HCT116 (cell line): ENCODE measurements at regions not wholly inside any gene's neighbourhood (a gene's known extent, or its start where the extent isn't known, plus 50 kb on each side); places are given as distances from the start of the nearest gene placed in this dataset.

ENCODE experiments used
- ATAC-seq: fragments of 200-7000 bp; cut with Tn5 transposase; 2 replicates; pipeline ENCODE4 v1.9.1; 2020; ENCODE audit warnings: mild to moderate bottlenecking, moderate library complexity
- BruUV-seq: library from RNA; stranded (reverse); fragments of 400-500 nt; replicated peaks from 2 replicates; lab custom pipeline; 2021; lab: Mats Ljungman, UMichigan
- CTCF ChIA-PET: fragments of 300-600 bp; sonication (Branson Sonifier 250); formaldehyde crosslinking; loops from one replicate; lab custom pipeline; 2021; ENCODE audit warnings: antibody characterized with exemption; lab: Charles Lee
- POLR2A ChIA-PET: fragments of 300-600, 350-600 bp; sonication (Branson Sonifier 250); formaldehyde crosslinking; loops from one replicate; lab custom pipeline; 2021; ENCODE audit warnings: antibody characterized with exemption; lab: Charles Lee
- RAD21 ChIA-PET, 2 experiments: fragments of 300-600 bp; sonication (Branson Sonifier 250); formaldehyde crosslinking; loops; one replicate each; lab custom pipeline; 2023; ENCODE audit warnings: low total read pairs in 2 of 2; ENCODE audit not compliant: uncharacterized antibody in 2 of 2, unreplicated experiment in 2 of 2, low non-redundant PET in 1 of 2; lab: Charles Lee
- DNase-seq: peaks from one replicate; pipeline ENCODE4 v3.0.0-alpha.2; 2010; ENCODE audit warnings: low read depth, low spot score
- H2AFZ ChIP-seq: fragments of 200-600 bp; shearing (Covaris generic), sonication (generic); 2 replicates; pipeline ENCODE4 v1.6.1; 2017; ENCODE audit warnings: low read depth, mixed run types, mixed read lengths, antibody characterized with exemption, low read length; ENCODE audit not compliant: poor library complexity, severe bottlenecking
- H3K27ac ChIP-seq: 2 replicates; pipeline ENCODE4 v1.5.1; 2012; ENCODE audit warnings: low read depth, low read length
- H3K27me3 ChIP-seq: fragments of 200-600 bp; sonication (generic); 2 replicates; pipeline ENCODE4 v1.6.1; 2016; ENCODE audit warnings: mixed run types, low read length, mixed read lengths; ENCODE audit not compliant: insufficient read depth
- H3K36me3 ChIP-seq, 2 experiments: fragments of 200-500 bp in 1 of 2; fragments of 200-600 bp in 1 of 2; sonication (Bioruptor generic) in 1 of 2; sonication (generic) in 1 of 2; 2 replicates each; pipeline versions ENCODE4 v1.5.1 to v1.6.1; 2014 to 2016; ENCODE audit warnings: low read length in 2 of 2, inconsistent platforms in 1 of 2, mixed read lengths in 1 of 2, mixed run types in 1 of 2; ENCODE audit not compliant: insufficient read depth in 2 of 2, control insufficient read depth in 1 of 2
- H3K4me1 ChIP-seq, 2 experiments: fragments of 200-600 bp in 1 of 2; sonication (generic) in 1 of 2; 2 replicates each; pipeline versions ENCODE4 v1.5.1 to v1.6.1; 2012 to 2017; ENCODE audit warnings: low read length in 2 of 2, inconsistent platforms in 1 of 2, mild to moderate bottlenecking in 1 of 2, mixed read lengths in 1 of 2, mixed run types in 1 of 2, moderate library complexity in 1 of 2; ENCODE audit not compliant: insufficient read depth in 2 of 2, control insufficient read depth in 1 of 2
- H3K4me2 ChIP-seq: fragments of 200-600 bp; sonication (generic); 2 replicates; pipeline ENCODE4 v1.6.1; 2017; ENCODE audit warnings: mixed run types, low read length, mixed read lengths
- H3K4me3 ChIP-seq, 2 experiments: fragments of 200-600 bp in 1 of 2; sonication (generic) in 1 of 2; replicated peaks in 1 of 2; 2 replicates each; pipeline ENCODE4 v1.5.1; 2011 to 2016; ENCODE audit warnings: low read length in 2 of 2, control low read depth in 1 of 2, low read depth in 1 of 2, mild to moderate bottlenecking in 1 of 2, mixed read lengths in 1 of 2, mixed run types in 1 of 2
- H3K79me2 ChIP-seq: fragments of 200-600 bp; sonication (generic); 2 replicates; pipeline ENCODE4 v1.6.1; 2017; ENCODE audit warnings: mild to moderate bottlenecking, mixed run types, low read length, moderate library complexity, mixed read lengths; ENCODE audit not compliant: insufficient read depth
- H3K9ac ChIP-seq: fragments of 200-600 bp; sonication (generic); 2 replicates; pipeline ENCODE4 v1.6.1; 2016; ENCODE audit warnings: low read length, mixed read lengths
- H3K9me2 ChIP-seq: fragments of 200-600 bp; sonication (generic), shearing (Covaris generic); 2 replicates; pipeline ENCODE4 v1.6.1; 2017; ENCODE audit warnings: mixed run types, mild to moderate bottlenecking, moderate library complexity; ENCODE audit not compliant: insufficient read depth
- H3K9me3 ChIP-seq, 2 experiments: fragments of 200-500 bp in 1 of 2; fragments of 200-600 bp in 1 of 2; sonication (Bioruptor generic) in 1 of 2; sonication (generic) in 1 of 2; 2 replicates each; pipeline ENCODE4 v1.6.1; 2014 to 2017; ENCODE audit warnings: low read length in 2 of 2, mixed read lengths in 2 of 2, inconsistent platforms in 1 of 2, low read depth in 1 of 2, mild to moderate bottlenecking in 1 of 2, mixed run types in 1 of 2, moderate library complexity in 1 of 2; ENCODE audit not compliant: control insufficient read depth in 1 of 2, insufficient read depth in 1 of 2
- H4K20me1 ChIP-seq: fragments of 200-600 bp; sonication (generic), shearing (Covaris generic); 2 replicates; pipeline ENCODE4 v1.6.1; 2017; ENCODE audit warnings: mixed run types, mild to moderate bottlenecking, moderate library complexity; ENCODE audit not compliant: insufficient read depth
- EZH2 ChIP-seq: fragments of 200-600 bp; sonication (generic); IDR thresholded peaks from 2 replicates; pipeline ENCODE4 v1.6.1; 2017; ENCODE audit warnings: antibody characterized with exemption, mixed run types
- FOSL1 ChIP-seq: IDR thresholded peaks from 2 replicates; pipeline ENCODE4 v1.6.1; 2012; ENCODE audit warnings: low read depth
- POLR2AphosphoS5 ChIP-seq: IDR thresholded peaks from 2 replicates; pipeline ENCODE4 v1.6.1; 2011; ENCODE audit warnings: mild to moderate bottlenecking, low read depth, low read length, moderate library complexity
- RAD21 ChIP-seq: IDR thresholded peaks from 2 replicates; pipeline ENCODE4 v1.6.1; 2012; ENCODE audit warnings: low read depth, mild to moderate bottlenecking
- SIN3A ChIP-seq: IDR thresholded peaks from 2 replicates; pipeline ENCODE4 v1.6.1; 2012; ENCODE audit warnings: low read depth
- SRF ChIP-seq: IDR thresholded peaks from 2 replicates; pipeline ENCODE4 v1.6.1; 2012; ENCODE audit warnings: low read depth
- TCF7L2 ChIP-seq: IDR thresholded peaks from 2 replicates; pipeline ENCODE4 v1.7.0; 2011; ENCODE audit warnings: borderline replicate concordance, inconsistent platforms; ENCODE audit not compliant: insufficient read depth, insufficient read length; ENCODE audit errors: extremely low read depth
- intact Hi-C: fragments of 100-400 bp; cut with micrococcal nuclease; formaldehyde crosslinking; loops from 2 replicates; pipeline ENCODE4 v1.10.0; 2022
- TF ChIP-seq, protein P1 (sequence below): IDR thresholded peaks from 2 replicates; pipeline ENCODE4 v1.6.1; 2012; ENCODE audit warnings: low read depth
- TF ChIP-seq, protein P2 (sequence below): IDR thresholded peaks from 2 replicates; pipeline ENCODE4 v1.6.1; 2012

DNA sequence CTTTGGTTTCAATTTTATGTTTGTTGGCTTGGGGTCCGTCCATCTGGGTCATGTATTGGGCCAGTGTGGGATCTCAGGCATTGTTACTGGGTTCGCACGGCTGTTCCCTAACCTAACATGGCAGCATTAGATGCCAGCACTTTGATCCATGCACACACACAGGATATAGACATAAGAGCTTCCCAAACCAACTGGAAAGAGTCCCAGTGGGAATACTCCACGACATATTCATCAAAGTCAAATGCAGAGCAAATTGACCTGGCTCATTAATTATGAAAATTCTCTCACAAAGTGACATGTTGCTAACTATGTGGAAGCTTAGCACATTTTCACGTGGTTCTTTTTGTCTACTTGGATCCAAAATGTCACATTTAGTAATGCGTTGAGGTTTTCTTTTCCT is 130.4 kb downstream of the SETD4 start:
- ChIA-PET CTCF (no interaction called here), POLR2A (no interaction called here)
- no TSS peak for BruUV-seq

More for the DNA sequence above, 130.4 kb downstream of the SETD4 start:
- Histone ChIP-seq H3K27ac (no peak overlapping the region), H3K9ac (no peak overlapping the region), H3K27me3 (no peaks in the 10 kb centered on the region), H3K36me3 (no peaks in the 10 kb centered on the region)
- no peak for TF ChIP-seq RAD21
- TF ChIP-seq SIN3A = no peak
- TF ChIP-seq, protein P1, sequence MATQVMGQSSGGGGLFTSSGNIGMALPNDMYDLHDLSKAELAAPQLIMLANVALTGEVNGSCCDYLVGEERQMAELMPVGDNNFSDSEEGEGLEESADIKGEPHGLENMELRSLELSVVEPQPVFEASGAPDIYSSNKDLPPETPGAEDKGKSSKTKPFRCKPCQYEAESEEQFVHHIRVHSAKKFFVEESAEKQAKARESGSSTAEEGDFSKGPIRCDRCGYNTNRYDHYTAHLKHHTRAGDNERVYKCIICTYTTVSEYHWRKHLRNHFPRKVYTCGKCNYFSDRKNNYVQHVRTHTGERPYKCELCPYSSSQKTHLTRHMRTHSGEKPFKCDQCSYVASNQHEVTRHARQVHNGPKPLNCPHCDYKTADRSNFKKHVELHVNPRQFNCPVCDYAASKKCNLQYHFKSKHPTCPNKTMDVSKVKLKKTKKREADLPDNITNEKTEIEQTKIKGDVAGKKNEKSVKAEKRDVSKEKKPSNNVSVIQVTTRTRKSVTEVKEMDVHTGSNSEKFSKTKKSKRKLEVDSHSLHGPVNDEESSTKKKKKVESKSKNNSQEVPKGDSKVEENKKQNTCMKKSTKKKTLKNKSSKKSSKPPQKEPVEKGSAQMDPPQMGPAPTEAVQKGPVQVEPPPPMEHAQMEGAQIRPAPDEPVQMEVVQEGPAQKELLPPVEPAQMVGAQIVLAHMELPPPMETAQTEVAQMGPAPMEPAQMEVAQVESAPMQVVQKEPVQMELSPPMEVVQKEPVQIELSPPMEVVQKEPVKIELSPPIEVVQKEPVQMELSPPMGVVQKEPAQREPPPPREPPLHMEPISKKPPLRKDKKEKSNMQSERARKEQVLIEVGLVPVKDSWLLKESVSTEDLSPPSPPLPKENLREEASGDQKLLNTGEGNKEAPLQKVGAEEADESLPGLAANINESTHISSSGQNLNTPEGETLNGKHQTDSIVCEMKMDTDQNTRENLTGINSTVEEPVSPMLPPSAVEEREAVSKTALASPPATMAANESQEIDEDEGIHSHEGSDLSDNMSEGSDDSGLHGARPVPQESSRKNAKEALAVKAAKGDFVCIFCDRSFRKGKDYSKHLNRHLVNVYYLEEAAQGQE = no peak
- TF ChIP-seq SRF = no peak
- no peak for TF ChIP-seq EZH2
- no peak for TF ChIP-seq TCF7L2
- no peak for TF ChIP-seq FOSL1
- TF ChIP-seq POLR2AphosphoS5 = no peak
- TF ChIP-seq, protein P2, sequence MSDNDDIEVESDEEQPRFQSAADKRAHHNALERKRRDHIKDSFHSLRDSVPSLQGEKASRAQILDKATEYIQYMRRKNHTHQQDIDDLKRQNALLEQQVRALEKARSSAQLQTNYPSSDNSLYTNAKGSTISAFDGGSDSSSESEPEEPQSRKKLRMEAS = no peak
- TF ChIP-seq, all 23 proteins: peak for 0
- intact Hi-C loops = loop anchor here (5.0 kb wide), 1 partner anchor 878 kb away; no protein-coding TSS in a partner anchor
- H3K4me1 ChIP-seq = peaks cover 23 to 40% of the 10 kb centered on the region in 2 experiments
- H3K4me2 ChIP-seq = no peak overlapping the region
- H4K20me1 ChIP-seq = no peaks in the 10 kb centered on the region
- H2AFZ ChIP-seq = no peak overlapping the region
- no peak overlapping the region for H3K4me3 ChIP-seq
- H3K9me2 ChIP-seq = no peaks in the 10 kb centered on the region
- H3K9me3 ChIP-seq = no peaks in the 10 kb centered on the region
- ATAC-seq (no peak), DNase-seq (no peak)
- RAD21 ChIA-PET = no interaction called here
- no peaks in the 10 kb centered on the region for H3K79me2 ChIP-seq
